Stimulated activated naive B cell treated with anti-CD40 and anti-IgM and Interleukin-4, amounts not matched to agents 10 μg/mL and 1 μg/mL and 100 μg/mL, for 72 hours (primary cell): ENCODE measurements at regions not wholly inside any gene's neighbourhood (a gene's known extent, or its start where the extent isn't known, plus 50 kb on each side); places are given as distances from the start of the nearest gene placed in this dataset.

ENCODE experiments used
- ATAC-seq, 2 donors: fragments of 150-1000 bp; cut with Tn5 transposase; replicated peaks; 2 replicates each; pipeline ENCODE4 v1.10.0; 2021; ENCODE audit warnings: moderate library complexity in 1 of 2
- DNase-seq: peaks from one replicate; pipeline ENCODE4 v3.0.0; 2021
- H3K27ac Mint-ChIP-seq: one replicate; pipeline ENCODE4 v1.8.0; 2022; ENCODE audit warnings: mild to moderate bottlenecking, mixed read lengths
- H3K27me3 Mint-ChIP-seq, 2 donors: one replicate each; pipeline ENCODE4 v1.8.0; 2022; ENCODE audit warnings: mixed read lengths in 2 of 2
- H3K36me3 Mint-ChIP-seq, 2 donors: one replicate each; pipeline ENCODE4 v1.8.0; 2022; ENCODE audit warnings: mixed read lengths in 2 of 2, mild to moderate bottlenecking in 1 of 2
- H3K4me1 Mint-ChIP-seq, 2 donors: one replicate each; pipeline ENCODE4 v1.8.0; 2022; ENCODE audit warnings: mixed read lengths in 2 of 2, mild to moderate bottlenecking in 1 of 2
- H3K4me3 Mint-ChIP-seq, 2 donors: one replicate each; pipeline ENCODE4 v1.8.0; 2022; ENCODE audit warnings: mild to moderate bottlenecking in 2 of 2, mixed read lengths in 2 of 2, moderate library complexity in 1 of 2
- H3K9me3 Mint-ChIP-seq, 2 donors: one replicate each; pipeline ENCODE4 v1.8.0; 2022; ENCODE audit warnings: mixed read lengths in 2 of 2, mild to moderate bottlenecking in 1 of 2

DNA sequence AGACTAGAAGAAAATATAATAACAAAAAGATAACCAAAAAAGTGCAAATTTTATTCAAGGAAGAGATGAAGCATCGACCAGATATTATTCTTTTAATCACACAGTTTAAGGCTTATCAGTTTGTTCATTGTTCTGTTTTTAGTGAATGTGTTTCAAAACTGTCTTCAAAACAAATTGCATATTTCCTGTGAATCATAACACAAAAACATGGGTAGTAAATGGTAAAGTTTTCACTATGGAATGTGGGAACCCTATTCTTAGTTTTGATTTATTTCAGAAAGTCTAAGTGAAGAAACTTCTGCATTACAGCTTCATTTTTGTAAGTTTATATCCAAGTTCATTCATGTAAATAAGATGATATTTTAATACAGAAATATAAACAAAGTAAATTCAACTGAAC is 207.6 kb upstream of the LUZP2 start:
- Mint-ChIP-seq H3K9me3 (peaks cover 6 to 8% of the 10 kb centered on the region in 2 donors), H3K4me3 (no peak overlapping the region), H3K27me3 (no peaks in the 10 kb centered on the region), H3K36me3 (no peaks in the 10 kb centered on the region), H3K27ac (no peak overlapping the region), H3K4me1 (no peaks in the 10 kb centered on the region)
- ATAC-seq: no peak
- no peak for DNase-seq

DNA sequence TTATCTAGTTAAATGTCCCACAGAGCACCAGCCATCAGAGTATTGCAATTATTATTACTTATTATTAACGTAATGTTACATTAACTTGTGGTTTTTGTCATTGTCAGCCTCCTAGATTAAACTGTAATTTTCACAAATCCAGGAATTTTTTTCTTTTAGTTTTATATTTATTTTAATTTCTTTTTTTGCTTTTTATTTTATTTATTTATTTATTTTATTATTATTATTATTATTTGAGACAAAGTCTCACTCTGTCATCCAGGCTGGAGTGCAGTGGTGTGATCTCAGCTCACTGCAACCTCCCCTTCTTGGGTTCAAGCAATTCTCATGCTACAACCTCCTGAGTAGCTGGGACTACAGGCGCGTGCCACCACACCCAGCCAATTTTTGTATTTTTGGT is 202.9 kb upstream of the LUZP2 start:
- H3K27me3 Mint-ChIP-seq: no peaks in the 10 kb centered on the region
- ATAC-seq (no peak), DNase-seq (no peak)
- H3K36me3 Mint-ChIP-seq: no peaks in the 10 kb centered on the region
- no peak overlapping the region for H3K4me3 Mint-ChIP-seq
- H3K27ac Mint-ChIP-seq: no peak overlapping the region
- H3K9me3 Mint-ChIP-seq: peaks cover 2 to 4% of the 10 kb centered on the region in 2 donors
- peaks cover 0 to 1% of the 10 kb centered on the region in 2 donors for H3K4me1 Mint-ChIP-seq

DNA sequence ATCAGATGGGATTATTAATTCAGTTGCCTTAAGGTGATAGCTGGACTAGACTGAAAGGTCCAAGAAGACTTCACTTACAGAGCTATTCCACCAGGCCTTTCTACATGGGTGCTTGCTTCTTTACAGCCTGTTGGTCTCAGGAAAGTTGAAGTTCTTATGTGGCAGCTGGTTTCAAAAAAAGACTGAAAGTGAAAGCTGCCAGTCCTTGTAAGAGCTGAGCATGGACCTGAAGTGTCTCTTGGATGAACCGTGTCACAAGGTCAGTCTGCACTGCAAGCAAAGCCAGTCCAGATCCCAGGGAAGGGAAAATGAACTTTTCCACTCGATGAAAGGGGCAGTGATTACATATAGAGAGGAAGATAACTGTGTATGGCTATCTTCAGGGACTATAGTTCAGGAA is 201.5 kb upstream of the LUZP2 start:
- Mint-ChIP-seq H3K27me3 (no peaks in the 10 kb centered on the region), H3K36me3 (no peaks in the 10 kb centered on the region), H3K9me3 (peaks cover 2 to 4% of the 10 kb centered on the region in 2 donors), H3K4me3 (no peak overlapping the region), H3K4me1 (peaks cover 0 to 1% of the 10 kb centered on the region in 2 donors), H3K27ac (no peak overlapping the region)
- DNase-seq (no peak), ATAC-seq (peak in 1 of 2 donors; percentile 12)

DNA sequence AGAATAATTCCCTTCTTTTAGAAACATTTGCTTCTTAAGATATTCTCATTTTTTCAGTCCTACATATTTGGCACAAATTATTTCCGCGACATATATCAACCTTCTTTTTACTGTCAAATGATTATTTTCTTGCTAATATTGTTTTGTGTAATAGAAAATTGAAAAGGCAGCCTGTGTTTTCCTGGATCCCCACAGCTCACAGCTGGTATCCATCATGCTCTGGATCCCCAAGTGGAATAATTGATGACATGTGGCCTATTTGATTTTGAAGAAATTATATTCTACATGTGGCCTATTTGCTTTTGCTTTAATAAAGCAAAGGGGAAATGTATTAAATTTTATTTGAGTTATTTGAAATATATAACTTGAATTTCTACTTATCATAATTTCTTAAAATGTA is 199.4 kb upstream of the LUZP2 start:
- ATAC-seq (no peak), DNase-seq (no peak)
- no peaks in the 10 kb centered on the region for H3K36me3 Mint-ChIP-seq
- no peak overlapping the region for H3K27ac Mint-ChIP-seq
- peaks cover 0 to 1% of the 10 kb centered on the region in 2 donors for H3K4me1 Mint-ChIP-seq
- peaks cover 0 to 2% of the 10 kb centered on the region in 2 donors for H3K9me3 Mint-ChIP-seq
- H3K4me3 Mint-ChIP-seq: no peak overlapping the region
- H3K27me3 Mint-ChIP-seq: no peaks in the 10 kb centered on the region

DNA sequence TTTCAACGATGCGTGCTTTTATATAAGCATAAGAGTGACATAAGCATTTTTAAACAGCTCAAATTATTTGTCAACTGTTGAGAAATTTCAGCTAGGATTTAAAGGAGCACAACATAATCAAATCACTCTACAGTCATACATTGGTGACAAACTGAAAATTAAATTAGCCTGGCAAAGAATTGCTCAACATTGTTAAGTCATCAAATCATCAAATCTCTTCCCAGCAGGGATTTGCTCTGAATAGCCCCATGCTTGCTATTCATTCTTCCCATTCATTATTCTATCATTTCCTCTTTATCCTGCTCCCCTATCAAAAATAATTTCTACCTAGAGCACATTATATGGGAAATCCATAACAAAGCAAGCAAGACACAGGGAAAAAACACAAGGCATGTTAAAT is 198.7 kb upstream of the LUZP2 start:
- DNase-seq: no peak

DNA sequence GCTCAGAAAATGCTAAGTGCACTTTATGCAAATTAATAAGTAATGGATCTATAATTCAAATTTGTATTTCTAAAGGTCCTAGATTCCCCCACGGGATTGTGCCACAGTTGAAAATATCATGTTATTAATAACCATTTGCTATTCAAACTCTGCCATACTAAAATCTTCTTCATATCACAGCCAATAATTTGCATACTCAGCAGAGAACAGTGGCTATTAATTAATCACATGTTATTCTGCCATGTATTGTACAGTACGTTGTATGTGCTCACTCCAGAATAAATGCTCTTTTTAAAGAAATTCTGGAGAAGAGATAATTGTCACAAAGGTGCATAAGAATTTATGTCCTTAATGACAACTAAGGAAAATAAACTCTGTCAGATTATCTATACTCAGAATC is 184.9 kb upstream of the LUZP2 start:
- Mint-ChIP-seq H3K9me3 (peaks cover 4 to 13% of the 10 kb centered on the region in 2 donors), H3K4me1 (no peaks in the 10 kb centered on the region), H3K27me3 (no peaks in the 10 kb centered on the region), H3K36me3 (no peaks in the 10 kb centered on the region), H3K27ac (no peak overlapping the region), H3K4me3 (no peak overlapping the region)
- no peak for DNase-seq
- no peak for ATAC-seq

More for the DNA sequence above, 198.7 kb upstream of the LUZP2 start:
- ATAC-seq: no peak
- Mint-ChIP-seq H3K4me1 (peaks cover 0 to 1% of the 10 kb centered on the region in 2 donors), H3K36me3 (no peaks in the 10 kb centered on the region), H3K4me3 (no peak overlapping the region), H3K27me3 (no peaks in the 10 kb centered on the region), H3K27ac (no peak overlapping the region), H3K9me3 (no peaks in the 10 kb centered on the region)

DNA sequence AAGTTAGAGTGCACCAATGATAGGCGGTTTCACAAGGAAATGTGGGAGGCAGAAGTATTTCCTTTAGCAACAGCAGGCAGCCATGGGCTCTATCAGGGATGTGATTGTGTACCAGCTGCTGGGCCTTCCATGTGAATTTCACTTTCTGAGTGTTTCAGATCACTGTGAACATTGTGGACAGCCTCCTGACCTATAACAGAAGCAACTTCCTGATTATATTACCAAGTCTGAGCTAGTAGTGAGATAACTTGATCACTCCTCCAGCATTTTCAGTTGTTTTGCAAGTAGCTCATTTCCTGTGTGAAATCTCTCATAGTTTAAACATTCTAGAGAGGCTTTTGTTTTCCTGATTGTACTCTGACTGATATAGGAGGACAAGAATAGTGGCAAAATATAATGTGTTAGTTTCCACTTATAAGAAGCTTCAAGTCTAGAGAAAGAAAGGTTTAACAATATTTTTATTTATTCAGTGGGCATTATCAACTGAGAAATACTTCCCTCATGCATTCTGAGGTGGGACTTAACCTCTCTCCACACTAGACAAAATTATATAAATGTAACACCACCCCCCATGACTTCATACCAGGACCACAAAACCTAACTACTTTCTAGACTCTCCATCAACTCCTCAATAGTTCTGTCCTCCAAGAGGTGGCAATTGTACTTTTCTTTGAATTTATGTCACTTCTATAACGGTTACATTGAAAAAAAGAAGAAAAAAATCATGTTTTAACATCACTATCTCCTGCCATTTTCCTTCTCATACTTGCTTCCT is 184.2 kb upstream of the LUZP2 start:
- ATAC-seq (no peak), DNase-seq (no peak)
- Mint-ChIP-seq H3K4me1 (no peaks in the 10 kb centered on the region), H3K4me3 (no peak overlapping the region), H3K27ac (no peak overlapping the region), H3K9me3 (peaks cover 9 to 14% of the 10 kb centered on the region in 2 donors), H3K27me3 (no peaks in the 10 kb centered on the region), H3K36me3 (no peaks in the 10 kb centered on the region)

DNA sequence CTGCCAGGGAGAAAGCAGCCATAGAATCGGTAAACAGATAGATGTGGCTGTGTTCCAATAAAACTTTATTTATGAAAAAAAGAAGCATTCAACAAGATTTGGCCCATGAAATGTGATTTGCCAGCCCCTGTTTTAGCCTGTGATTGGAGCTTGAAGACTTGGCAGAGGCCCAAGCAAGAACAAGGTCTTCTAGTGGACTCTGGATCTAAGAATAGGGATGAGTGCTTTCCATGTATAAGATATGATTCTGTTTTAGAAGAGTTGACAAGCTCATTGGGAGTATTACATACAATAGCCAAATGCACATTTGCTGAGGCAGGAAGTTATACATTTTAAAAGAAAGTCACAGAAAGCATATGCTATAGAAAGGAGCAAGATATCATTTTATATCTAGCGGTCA is 175.6 kb upstream of the LUZP2 start:
- H3K27me3 Mint-ChIP-seq: no peaks in the 10 kb centered on the region
- H3K4me3 Mint-ChIP-seq: no peak overlapping the region
- H3K27ac Mint-ChIP-seq: no peak overlapping the region
- H3K9me3 Mint-ChIP-seq: peaks cover 2 to 15% of the 10 kb centered on the region in 2 donors
- no peaks in the 10 kb centered on the region for H3K36me3 Mint-ChIP-seq
- H3K4me1 Mint-ChIP-seq: no peaks in the 10 kb centered on the region
- no peak for DNase-seq
- no peak for ATAC-seq

DNA sequence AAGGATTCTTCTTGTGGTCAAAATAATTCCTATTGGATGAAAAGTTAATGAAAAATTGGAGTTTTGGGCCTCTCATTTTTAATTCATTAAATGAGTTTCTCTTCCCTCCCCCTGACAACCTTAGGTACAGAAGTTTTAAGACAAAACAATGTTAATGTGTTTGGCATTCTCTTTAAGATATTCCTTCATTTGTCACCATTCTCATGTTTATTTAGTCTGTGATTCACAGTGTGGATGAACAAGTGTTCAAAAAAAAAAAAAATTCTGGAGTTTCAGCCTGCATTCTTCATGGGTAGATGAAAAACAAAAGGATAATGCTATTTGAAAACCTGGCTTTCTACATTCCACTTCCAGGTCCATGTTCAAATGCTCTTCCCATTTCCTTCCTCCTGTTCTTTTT is 172.6 kb upstream of the LUZP2 start:
- Mint-ChIP-seq H3K4me3 (no peak overlapping the region), H3K36me3 (no peaks in the 10 kb centered on the region), H3K4me1 (no peaks in the 10 kb centered on the region), H3K9me3 (peaks cover 0 to 4% of the 10 kb centered on the region in 2 donors), H3K27me3 (no peaks in the 10 kb centered on the region), H3K27ac (no peak overlapping the region)
- no peak for ATAC-seq
- DNase-seq: no peak

DNA sequence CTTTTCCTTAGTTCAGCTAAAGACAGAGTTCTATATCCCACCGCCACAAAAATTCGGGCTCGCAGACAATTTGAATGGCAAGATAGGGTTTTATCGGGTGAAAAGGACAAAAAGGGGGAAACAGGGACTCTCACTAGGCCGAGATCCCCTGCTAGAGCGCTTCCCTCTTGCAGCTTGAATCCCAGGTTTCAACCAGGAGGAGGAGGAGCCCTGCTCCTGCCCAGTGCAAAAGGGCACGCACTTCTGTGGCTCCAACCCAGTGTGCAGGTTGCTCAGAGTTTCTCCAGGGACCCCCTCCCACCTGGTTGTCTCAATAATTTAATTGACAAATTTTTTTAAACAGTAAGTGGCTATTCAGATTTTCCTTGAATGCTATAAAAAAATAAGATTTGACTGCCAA is 152.6 kb upstream of the LUZP2 start:
- H3K4me1 Mint-ChIP-seq: no peaks in the 10 kb centered on the region
- no peak overlapping the region for H3K4me3 Mint-ChIP-seq
- no peaks in the 10 kb centered on the region for H3K9me3 Mint-ChIP-seq

DNA sequence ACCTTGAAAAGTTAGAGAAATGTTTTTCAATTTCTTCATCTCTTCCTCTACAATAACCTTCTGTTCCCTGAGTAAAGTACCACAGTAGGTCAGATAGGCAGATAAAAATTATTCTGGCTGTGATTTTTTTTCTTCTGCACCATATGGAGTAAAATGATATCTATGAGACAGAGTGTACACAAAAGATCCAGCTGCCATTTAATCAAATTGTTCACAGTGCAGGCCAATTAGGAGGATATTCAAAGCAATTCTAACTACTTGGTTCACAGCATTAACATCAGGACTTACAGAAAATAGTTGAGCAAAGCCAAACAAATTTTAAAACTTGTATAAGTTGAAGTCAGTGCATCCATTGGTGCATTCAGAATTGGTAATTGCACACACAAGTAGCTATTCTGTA is 147.9 kb upstream of the LUZP2 start:
- peaks cover 0 to 1% of the 10 kb centered on the region in 2 donors for H3K9me3 Mint-ChIP-seq
- no peak for ATAC-seq
- no peak overlapping the region for H3K4me3 Mint-ChIP-seq
- H3K36me3 Mint-ChIP-seq: no peaks in the 10 kb centered on the region
- no peak overlapping the region for H3K27ac Mint-ChIP-seq
- no peaks in the 10 kb centered on the region for H3K4me1 Mint-ChIP-seq
- no peaks in the 10 kb centered on the region for H3K27me3 Mint-ChIP-seq
- no peak for DNase-seq

More for the DNA sequence above, 152.6 kb upstream of the LUZP2 start:
- no peaks in the 10 kb centered on the region for H3K27me3 Mint-ChIP-seq
- H3K36me3 Mint-ChIP-seq: no peaks in the 10 kb centered on the region
- DNase-seq (no peak), ATAC-seq (no peak)
- no peak overlapping the region for H3K27ac Mint-ChIP-seq

DNA sequence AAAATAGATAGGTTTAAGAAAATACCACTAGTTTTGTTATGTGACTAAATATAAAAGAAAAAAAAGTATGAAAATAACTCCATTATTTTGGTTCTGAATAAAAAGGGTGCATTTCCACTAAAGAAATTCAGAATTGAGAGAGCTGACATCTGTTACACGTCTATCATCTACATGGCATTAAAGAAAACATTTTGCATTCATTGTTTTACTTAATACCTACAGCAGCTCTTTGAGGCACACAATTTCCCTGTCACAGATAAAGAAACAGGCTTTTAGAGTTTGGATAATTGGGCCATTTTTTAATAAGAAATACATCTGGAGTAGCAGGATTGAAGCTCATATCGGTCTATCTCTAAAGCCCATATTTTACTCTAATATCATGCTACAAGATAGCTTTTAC is 145.7 kb upstream of the LUZP2 start:
- H3K27me3 Mint-ChIP-seq: no peaks in the 10 kb centered on the region
- no peaks in the 10 kb centered on the region for H3K36me3 Mint-ChIP-seq
- H3K9me3 Mint-ChIP-seq: peaks cover 0 to 1% of the 10 kb centered on the region in 2 donors
- H3K27ac Mint-ChIP-seq: no peak overlapping the region
- H3K4me1 Mint-ChIP-seq: no peaks in the 10 kb centered on the region
- H3K4me3 Mint-ChIP-seq: no peak overlapping the region
- ATAC-seq: no peak
- DNase-seq: no peak

DNA sequence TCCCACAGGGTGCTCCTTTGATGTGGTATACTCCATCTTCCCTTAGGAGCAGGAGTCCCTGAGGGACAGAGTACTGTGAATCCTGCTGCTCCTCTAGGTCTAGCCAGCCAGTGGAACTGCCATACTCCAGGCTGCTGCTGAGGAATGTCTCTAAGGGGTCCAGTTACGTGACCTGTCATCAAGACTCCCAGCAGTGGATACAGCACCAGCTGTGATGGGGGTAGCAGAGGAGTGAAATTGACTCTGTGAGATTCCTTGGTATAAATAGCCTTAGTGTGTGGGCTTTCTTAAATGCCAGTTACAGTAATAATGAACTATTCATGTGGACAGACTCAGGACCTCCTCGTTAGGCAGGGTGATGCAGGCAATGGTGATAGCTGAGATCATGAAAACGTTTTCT is 140.4 kb upstream of the LUZP2 start:
- ATAC-seq (no peak), DNase-seq (no peak)
- no peaks in the 10 kb centered on the region for H3K36me3 Mint-ChIP-seq
- peaks cover 0 to 3% of the 10 kb centered on the region in 2 donors for H3K9me3 Mint-ChIP-seq
- H3K27me3 Mint-ChIP-seq: no peaks in the 10 kb centered on the region
- no peaks in the 10 kb centered on the region for H3K4me1 Mint-ChIP-seq
- H3K27ac Mint-ChIP-seq: no peak overlapping the region
- H3K4me3 Mint-ChIP-seq: no peak overlapping the region

DNA sequence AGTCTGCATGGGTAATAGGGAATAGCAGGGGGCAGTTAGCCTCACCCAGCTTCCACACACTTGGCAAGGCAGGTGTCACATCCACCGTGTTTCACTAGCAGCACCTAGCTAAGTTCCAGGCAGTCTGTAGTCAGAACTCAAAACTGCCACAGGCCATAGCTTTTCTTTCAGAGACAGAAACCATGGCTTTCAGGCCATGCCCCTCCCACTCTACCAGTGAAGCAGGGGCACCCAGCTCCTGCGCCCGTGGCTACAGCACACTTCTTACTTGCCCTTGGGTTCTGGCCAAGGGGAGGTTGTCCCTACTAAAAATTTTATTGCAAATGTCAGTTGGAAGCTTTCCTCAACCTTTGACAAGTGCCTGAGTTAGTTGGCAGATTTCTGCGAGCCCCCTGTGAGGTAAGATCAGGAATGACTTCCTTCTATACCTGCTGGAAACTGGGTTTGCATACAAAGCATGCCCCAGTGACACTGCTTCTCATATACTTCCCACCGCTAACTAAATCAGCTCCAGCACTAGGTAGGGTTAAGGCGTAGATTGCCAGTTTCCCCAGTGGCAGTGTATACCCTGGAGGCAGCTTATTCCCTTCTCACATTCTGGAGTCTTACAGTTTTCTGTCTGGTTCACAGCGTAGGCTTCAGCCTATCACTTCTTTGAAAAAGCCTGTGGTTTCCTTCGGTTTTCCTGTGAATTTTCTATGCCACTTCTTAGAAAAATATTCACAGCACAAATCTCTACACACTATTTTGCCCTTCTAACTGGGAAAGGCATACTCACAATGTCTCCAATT is 139.0 kb upstream of the LUZP2 start:
- DNase-seq (no peak), ATAC-seq (no peak)
- H3K27me3 Mint-ChIP-seq: no peaks in the 10 kb centered on the region
- H3K9me3 Mint-ChIP-seq: peaks cover 2 to 3% of the 10 kb centered on the region in 2 donors
- no peaks in the 10 kb centered on the region for H3K4me1 Mint-ChIP-seq
- no peak overlapping the region for H3K4me3 Mint-ChIP-seq
- no peaks in the 10 kb centered on the region for H3K36me3 Mint-ChIP-seq
- no peak overlapping the region for H3K27ac Mint-ChIP-seq

DNA sequence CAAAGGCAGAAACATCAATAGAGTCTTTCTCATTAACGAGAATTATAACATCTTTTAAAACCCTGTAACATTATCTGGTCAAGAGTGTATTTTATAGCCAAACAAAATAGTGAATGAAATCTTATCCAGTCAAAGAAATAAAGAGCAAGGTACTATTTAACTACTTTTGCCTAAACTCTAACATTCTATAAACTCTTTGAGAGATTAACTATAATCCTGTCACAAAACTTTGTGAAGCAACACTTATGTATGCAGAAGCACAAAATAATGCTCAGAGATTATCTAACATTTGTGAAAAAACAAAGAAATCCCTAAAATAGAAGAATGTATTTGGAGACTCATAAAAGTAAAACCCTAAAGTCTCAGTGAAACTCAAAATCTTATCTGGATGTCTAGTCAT is 124.4 kb upstream of the LUZP2 start:
- no peaks in the 10 kb centered on the region for H3K4me1 Mint-ChIP-seq
- DNase-seq (no peak), ATAC-seq (no peak)
- H3K27me3 Mint-ChIP-seq: no peaks in the 10 kb centered on the region
- H3K27ac Mint-ChIP-seq: no peak overlapping the region
- peaks cover 0 to 2% of the 10 kb centered on the region in 2 donors for H3K9me3 Mint-ChIP-seq
- H3K36me3 Mint-ChIP-seq: no peaks in the 10 kb centered on the region
- H3K4me3 Mint-ChIP-seq: no peak overlapping the region
